Esophagus (tissue), 2 donors: ENCODE measurements at regions not wholly inside any gene's neighbourhood (a gene's known extent, or its start where the extent isn't known, plus 50 kb on each side); places are given as distances from the start of the nearest gene placed in this dataset.

ENCODE experiments used
- H3K27ac ChIP-seq, 2 donors: one replicate each; pipeline ENCODE4 v1.5.1; 2013; ENCODE audit warnings: low read depth in 2 of 2, mild to moderate bottlenecking in 2 of 2, inconsistent platforms in 1 of 2, low read length in 1 of 2, moderate library complexity in 1 of 2
- H3K27me3 ChIP-seq, 2 donors: one replicate each; pipeline ENCODE4 v1.6.1; 2013; ENCODE audit warnings: low read length in 2 of 2, control low read depth in 1 of 2, mild to moderate bottlenecking in 1 of 2; ENCODE audit not compliant: insufficient read depth in 2 of 2, control insufficient read depth in 1 of 2
- H3K36me3 ChIP-seq, 2 donors: one replicate each; pipeline ENCODE4 v1.6.1; 2013; ENCODE audit warnings: low read length in 1 of 2; ENCODE audit not compliant: control insufficient read depth in 2 of 2, insufficient read depth in 2 of 2
- H3K4me1 ChIP-seq, 2 donors: one replicate each; pipeline ENCODE4 v1.6.1; 2013; ENCODE audit warnings: low read length in 1 of 2; ENCODE audit not compliant: control insufficient read depth in 2 of 2, insufficient read depth in 2 of 2
- H3K4me3 ChIP-seq, 2 donors: one replicate each; pipeline ENCODE4 v1.5.1; 2013; ENCODE audit warnings: low read length in 2 of 2, mild to moderate bottlenecking in 2 of 2, low read depth in 1 of 2, moderate library complexity in 1 of 2
- H3K9me3 ChIP-seq, 2 donors: one replicate each; pipeline ENCODE4 v1.6.1; 2013; ENCODE audit warnings: mild to moderate bottlenecking in 2 of 2, low read depth in 1 of 2, low read length in 1 of 2, moderate library complexity in 1 of 2; ENCODE audit not compliant: control insufficient read depth in 2 of 2, insufficient read depth in 1 of 2
- WGBS, 2 donors: extraction: QIAGEN DNeasy Blood & Tissue Kit; methylation state at CpG; one replicate each; pipeline ENCODE4 v1.1.7; 2013; 5-methylcytosine and 5-hydroxymethylcytosine counted together
- donor health status: healthy with polysubstance abuse.
- donor health status: Bipolar disorder and iron deficiency.

- WGBS, 2 donors = 21 to 39% methylated on average over 7 of the region's 7 CpGs
- Histone ChIP-seq H3K27ac (no peak overlapping the region), H3K36me3 (no peaks in the 10 kb centered on the region), H3K4me1 (no peaks in the 10 kb centered on the region), H3K9me3 (no peaks in the 10 kb centered on the region), H3K27me3 (no peaks in the 10 kb centered on the region), H3K4me3 (no peak overlapping the region)
Measured at GRCh38 chr1:224874775-224875174, 54.7 kb upstream of the DNAH14 start.

- H3K27ac ChIP-seq = no peak overlapping the region
- WGBS, 2 donors = 56 to 57% methylated on average over 5 of the region's 5 CpGs
- H3K9me3 ChIP-seq = no peaks in the 10 kb centered on the region
- H3K4me3 ChIP-seq = no peak overlapping the region
- no peaks in the 10 kb centered on the region for H3K36me3 ChIP-seq
- H3K27me3 ChIP-seq = no peaks in the 10 kb centered on the region
- no peaks in the 10 kb centered on the region for H3K4me1 ChIP-seq
Measured at GRCh38 chr1:224879162-224879803, 50.2 kb upstream of the DNAH14 start.
